Fibroblast of lung (primary cell): ENCODE measurements at regions not wholly inside any gene's neighbourhood (a gene's known extent, or its start where the extent isn't known, plus 50 kb on each side); places are given as distances from the start of the nearest gene placed in this dataset.
"Not testable (repeated sequence)": the region's sequence is repeated elsewhere in the genome, so short reads cannot be mapped to it uniquely, and the experiment has no call there.

Source experiments
- DNase-seq, 2 donors: peaks; one replicate each; pipeline versions ENCODE4 v3.0.0 to v3.0.0-alpha.2; 2010; ENCODE audit warnings: low read depth in 2 of 2
- H2AFZ ChIP-seq: 2 replicates; pipeline ENCODE4 v1.5.1; 2012; ENCODE audit warnings: low read length, control low read depth, inconsistent platforms
- H3K27ac ChIP-seq: 2 replicates; pipeline ENCODE4 v1.5.1; 2011; ENCODE audit warnings: low read length, control low read depth; ENCODE audit not compliant: insufficient read depth
- H3K27me3 ChIP-seq: 2 replicates; pipeline ENCODE4 v1.5.1; 2011; ENCODE audit warnings: mild to moderate bottlenecking, low read length; ENCODE audit not compliant: control insufficient read depth, insufficient read depth
- H3K36me3 ChIP-seq: 2 replicates; pipeline ENCODE4 v1.5.1; 2011; ENCODE audit warnings: low read length; ENCODE audit not compliant: control insufficient read depth, insufficient read depth
- H3K4me1 ChIP-seq: 2 replicates; pipeline ENCODE4 v1.5.1; 2011; ENCODE audit warnings: low read length; ENCODE audit not compliant: control insufficient read depth, insufficient read depth; ENCODE audit errors: extremely low read depth
- H3K4me2 ChIP-seq: 2 replicates; pipeline ENCODE4 v1.5.1; 2011; ENCODE audit warnings: low read length, control low read depth; ENCODE audit not compliant: insufficient read depth; ENCODE audit errors: extremely low read depth
- H3K4me3 ChIP-seq, 4 experiments: fragments of 200-600 bp in 1 of 4; sonication (generic) in 1 of 4; replicated peaks in 1 of 4; 2 replicates each; pipeline ENCODE4 v1.5.1; 2011 to 2016; ENCODE audit warnings: low read length in 4 of 4, low read depth in 3 of 4, mild to moderate bottlenecking in 3 of 4, control low read depth in 2 of 4, inconsistent platforms in 1 of 4, mixed read lengths in 1 of 4; ENCODE audit not compliant: insufficient read depth in 1 of 4; ENCODE audit errors: control extremely low read depth in 1 of 4
- H3K79me2 ChIP-seq: 2 replicates; pipeline ENCODE4 v1.5.1; 2012; ENCODE audit warnings: mild to moderate bottlenecking, low read length, inconsistent platforms; ENCODE audit not compliant: control insufficient read depth, insufficient read depth
- H3K9ac ChIP-seq: 2 replicates; pipeline ENCODE4 v1.5.1; 2011; ENCODE audit warnings: mild to moderate bottlenecking, low read length, control low read depth; ENCODE audit not compliant: insufficient read depth
- H3K9me3 ChIP-seq: 2 replicates; pipeline ENCODE4 v1.5.1; 2012; ENCODE audit warnings: low read depth, low read length; ENCODE audit not compliant: control insufficient read depth, insufficient read depth
- H4K20me1 ChIP-seq: 2 replicates; pipeline ENCODE4 v1.5.1; 2011; ENCODE audit warnings: low read length; ENCODE audit not compliant: control insufficient read depth, insufficient read depth; ENCODE audit errors: extremely low read depth
- CTCF ChIP-seq, 2 donors: IDR thresholded peaks in 1 of 2; conservative IDR thresholded peaks in 1 of 2; 1 replicate in 1 of 2; 2 replicates in 1 of 2; pipeline ENCODE4 v1.5.1; 2011 to 2012; ENCODE audit warnings: low read length in 2 of 2, control low read depth in 1 of 2, inconsistent platforms in 1 of 2, low read depth in 1 of 2, mild to moderate bottlenecking in 1 of 2
- EZH2 ChIP-seq: IDR thresholded peaks from 2 replicates; pipeline ENCODE4 v1.5.1; 2012; ENCODE audit warnings: low read length, control low read depth, mild to moderate bottlenecking; ENCODE audit errors: missing control alignments

GRCh38 chr12:74169607-74170006 lies 368.0 kb upstream of the ATXN7L3B start:
- Histone ChIP-seq H3K36me3 (no peaks in the 10 kb centered on the region), H4K20me1 (no peaks in the 10 kb centered on the region), H2AFZ (no peak overlapping the region), H3K4me1 (no peaks in the 10 kb centered on the region), H3K9ac (no peak overlapping the region), H3K79me2 (no peaks in the 10 kb centered on the region), H3K4me3 (no peak overlapping the region), H3K27ac (no peak overlapping the region), H3K27me3 (no peaks in the 10 kb centered on the region), H3K9me3 (no peaks in the 10 kb centered on the region), H3K4me2 (no peak overlapping the region)
- DNase-seq: no peak
- no peak for TF ChIP-seq EZH2
- TF ChIP-seq CTCF (conservative IDR thresholded peaks at IDR 0.05 in 1 of 2, IDR thresholded peaks at IDR 0.05 in 1 of 2; ENCODE audit: low read depth in 1 of 2, low read length in 2 of 2): no peak

DNA sequence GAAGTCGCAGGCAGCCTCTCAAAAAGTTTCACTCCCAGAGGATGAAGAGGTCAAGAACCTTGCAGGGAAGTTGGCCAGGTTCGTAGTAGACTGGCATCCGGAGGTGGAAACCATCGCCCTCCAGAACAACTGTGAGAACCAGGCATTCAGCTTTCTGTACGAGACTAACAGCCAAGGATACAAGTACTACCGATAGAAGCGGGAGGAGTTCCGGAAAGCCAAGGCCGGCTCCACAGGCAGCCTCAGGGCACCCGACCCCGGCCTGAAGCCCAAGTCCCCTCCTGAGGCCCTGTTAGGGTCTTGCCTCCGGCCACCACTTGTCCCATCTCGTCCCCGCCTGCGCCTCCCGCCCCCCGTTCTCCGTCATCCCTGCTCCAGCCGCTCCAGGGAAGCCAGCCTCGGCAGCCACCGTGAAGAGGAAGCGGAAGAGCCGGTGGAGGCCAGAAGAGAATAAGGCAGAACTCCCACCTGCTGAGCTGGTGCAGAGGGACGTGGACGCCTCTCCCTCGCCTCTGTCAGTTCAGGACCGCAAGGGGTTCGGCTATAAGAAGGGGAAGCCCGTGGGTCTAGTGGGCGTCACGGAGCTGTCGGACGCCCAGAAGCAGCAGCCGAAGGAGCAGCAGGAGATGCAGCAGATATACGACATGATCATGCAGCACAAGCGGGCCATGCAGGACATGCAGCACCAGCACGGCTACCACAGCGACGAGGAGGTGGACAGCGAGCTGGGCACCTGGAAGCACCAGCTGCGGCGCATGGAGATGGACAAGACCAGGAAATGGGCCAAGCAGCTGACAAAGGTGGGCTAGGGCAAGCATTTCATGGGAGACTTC lies 366.8 kb upstream of the ATXN7L3B start:
- no peaks in the 10 kb centered on the region for H3K36me3 ChIP-seq
- H4K20me1 ChIP-seq: no peaks in the 10 kb centered on the region
- DNase-seq: no peak
- H3K4me2 ChIP-seq: no peak overlapping the region
- no peak overlapping the region for H2AFZ ChIP-seq
- H3K4me1 ChIP-seq: no peaks in the 10 kb centered on the region
- H3K4me3 ChIP-seq: no peak overlapping the region
- H3K9ac ChIP-seq: no peak overlapping the region
- no peaks in the 10 kb centered on the region for H3K79me2 ChIP-seq
- TF ChIP-seq CTCF (conservative IDR thresholded peaks at IDR 0.05 in 1 of 2, IDR thresholded peaks at IDR 0.05 in 1 of 2; ENCODE audit: low read depth in 1 of 2, low read length in 2 of 2): no peak
- H3K9me3 ChIP-seq: no peaks in the 10 kb centered on the region
- H3K27ac ChIP-seq: no peak overlapping the region
- H3K27me3 ChIP-seq: no peaks in the 10 kb centered on the region

- TF ChIP-seq CTCF (conservative IDR thresholded peaks at IDR 0.05 in 1 of 2, IDR thresholded peaks at IDR 0.05 in 1 of 2; ENCODE audit: low read depth in 1 of 2, low read length in 2 of 2) (no peak), EZH2 (no peak)
- H3K79me2 ChIP-seq: no peaks in the 10 kb centered on the region
- H3K9ac ChIP-seq: no peak overlapping the region
- H3K36me3 ChIP-seq: no peaks in the 10 kb centered on the region
- H3K9me3 ChIP-seq: no peaks in the 10 kb centered on the region
- no peak overlapping the region for H3K4me2 ChIP-seq
- no peaks in the 10 kb centered on the region for H4K20me1 ChIP-seq
- no peak overlapping the region for H3K27ac ChIP-seq
- H3K4me3 ChIP-seq: no peak overlapping the region
- no peaks in the 10 kb centered on the region for H3K4me1 ChIP-seq
- no peak overlapping the region for H2AFZ ChIP-seq
- no peaks in the 10 kb centered on the region for H3K27me3 ChIP-seq
- DNase-seq: no peak
Measured at GRCh38 chr12:74171478-74171909, 366.1 kb upstream of the ATXN7L3B start.

DNA sequence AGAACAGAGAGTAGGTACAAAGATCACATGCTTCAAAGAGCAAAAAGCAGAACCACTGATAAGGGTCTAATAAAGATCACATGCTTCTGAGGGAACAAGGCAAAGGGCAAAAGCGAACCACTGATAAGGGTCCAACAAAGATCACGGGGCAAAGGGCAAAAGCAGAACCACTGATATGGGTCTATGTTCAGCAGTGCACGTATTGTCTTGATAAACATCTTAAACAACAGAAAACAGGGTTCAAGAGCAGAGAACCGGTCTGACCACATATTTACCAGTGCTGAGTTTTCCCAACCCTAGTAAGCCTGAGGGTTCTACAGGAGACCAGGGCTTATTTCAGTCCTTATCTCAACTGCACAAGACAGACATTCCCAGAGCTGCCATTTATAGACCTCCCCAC lies 362.7 kb upstream of the ATXN7L3B start:
- H2AFZ ChIP-seq, H4K20me1 ChIP-seq, H3K9me3 ChIP-seq, H3K4me1 ChIP-seq, H3K79me2 ChIP-seq, H3K9ac ChIP-seq, H3K27ac ChIP-seq, H3K4me2 ChIP-seq, H3K27me3 ChIP-seq, H3K4me3 ChIP-seq, DNase-seq, H3K36me3 ChIP-seq: not testable (repeated sequence)
